A549 (cell line): ENCODE measurements at regions not wholly inside any gene's neighbourhood (a gene's known extent, or its start where the extent isn't known, plus 50 kb on each side); places are given as distances from the start of the nearest gene placed in this dataset.

ENCODE experiments used
- ATAC-seq, 2 experiments: fragments of 200-7000 bp in 1 of 2; fragments of >200 bp in 1 of 2; cut with Nextera tagmentation in 1 of 2; cut with Tn5 transposase in 1 of 2; 3 replicates each; pipeline versions ENCODE4 v1.8.0 to v1.9.1; 2018 to 2020; ENCODE audit warnings: mild to moderate bottlenecking in 1 of 2, moderate library complexity in 1 of 2
- CTCF ChIA-PET: fragments of 300-600 bp; sonication (Branson Sonifier 250); formaldehyde crosslinking; extraction: SDS; loops from one replicate; lab custom pipeline; 2021; ENCODE audit warnings: antibody characterized with exemption, inconsistent platforms; lab: Yijun Ruan, JAX
- POLR2A ChIA-PET: fragments of 350-600 bp; formaldehyde crosslinking; extraction: SDS; loops from one replicate; lab custom pipeline; 2021; ENCODE audit warnings: antibody characterized with exemption, inconsistent platforms; lab: Yijun Ruan, JAX
- DNase-seq, 2 experiments: peaks; one replicate each; pipeline versions ENCODE4 v3.0.0 to v3.0.0-alpha.2; 2011 to 2016; ENCODE audit warnings: low read depth in 1 of 2, low spot score in 1 of 2
- FAIRE-seq: peaks from 2 replicates; lab custom pipeline; 2011; peaks lifted over from hg19 to GRCh38; lab: Jason Lieb, UNC
- H3K27ac ChIP-seq, 2 experiments: fragments of >200 bp; sonication (Bioruptor Twin); formaldehyde crosslinking; 3 replicates each; pipeline ENCODE4 v1.5.1; 2016 to 2017
- H3K4me1 ChIP-seq: fragments of >200 bp; sonication (Bioruptor Twin); formaldehyde crosslinking; 3 replicates; pipeline ENCODE4 v1.6.1; 2016
- H3K4me2 ChIP-seq: fragments of >200 bp; sonication (Bioruptor Twin); formaldehyde crosslinking; 3 replicates; pipeline ENCODE4 v1.6.1; 2016
- H3K4me3 ChIP-seq: fragments of >200 bp; sonication (Bioruptor Twin); formaldehyde crosslinking; 3 replicates; pipeline ENCODE4 v1.5.1; 2016
- H3K9me3 ChIP-seq: fragments of >200 bp; sonication (Bioruptor Twin); formaldehyde crosslinking; 3 replicates; pipeline ENCODE4 v1.6.1; 2016
- ATOH8 ChIP-seq: fragments of 250-450 bp; sonication (Bioruptor Pico); IDR thresholded peaks from 2 replicates; pipeline ENCODE4 v1.5.0; 2020; ENCODE audit warnings: low read depth, mild to moderate bottlenecking, moderate library complexity
- BHLHE40 ChIP-seq: IDR thresholded peaks from 2 replicates; pipeline ENCODE4 v1.6.1; 2012; ENCODE audit warnings: low read depth, low read length, inconsistent platforms
- CBX2 ChIP-seq: fragments of 200-600 bp; sonication (generic); IDR thresholded peaks from 2 replicates; pipeline ENCODE4 v1.6.1; 2016; ENCODE audit warnings: low read depth, mild to moderate bottlenecking, borderline replicate concordance
- CTCF ChIP-seq: fragments of >200 bp; sonication (Bioruptor Twin); formaldehyde crosslinking; IDR thresholded peaks from 3 replicates; pipeline ENCODE4 v1.5.1; 2016
- EP300 ChIP-seq, 2 experiments: fragments of >200 bp; sonication (Bioruptor Twin); formaldehyde crosslinking; IDR thresholded peaks; 2 replicates in 1 of 2; 3 replicates in 1 of 2; pipeline ENCODE4 v1.6.1; 2016 to 2017
- FOXS1 ChIP-seq: fragments of 250-450 bp; sonication (Bioruptor Pico); IDR thresholded peaks from 2 replicates; pipeline ENCODE4 v1.5.0; 2020; ENCODE audit warnings: mild to moderate bottlenecking, moderate library complexity
- GATA3 ChIP-seq: IDR thresholded peaks from 2 replicates; pipeline ENCODE4 v1.6.1; 2012; ENCODE audit warnings: borderline replicate concordance
- HES2 ChIP-seq: fragments of >200 bp; sonication (Bioruptor Twin); formaldehyde crosslinking; IDR thresholded peaks from 2 replicates; pipeline ENCODE4 v1.6.1; 2016
- HEYL ChIP-seq: fragments of 250-450 bp; sonication (Bioruptor Pico); IDR thresholded peaks from 2 replicates; pipeline ENCODE4 v1.8.0; 2021; ENCODE audit warnings: mild to moderate bottlenecking, moderate library complexity
- HMGXB4 ChIP-seq: fragments of 250-450 bp; sonication (Bioruptor Pico); IDR thresholded peaks from 2 replicates; pipeline ENCODE4 v1.5.0; 2021; ENCODE audit warnings: mild to moderate bottlenecking, moderate library complexity, borderline replicate concordance
- HOXB13 ChIP-seq: fragments of 250-450 bp; sonication (Bioruptor Pico); IDR thresholded peaks from 2 replicates; pipeline ENCODE4 v1.5.0; 2020; ENCODE audit warnings: low read depth, mild to moderate bottlenecking, moderate library complexity
- HOXB5 ChIP-seq: fragments of 250-450 bp; sonication (Bioruptor Pico); IDR thresholded peaks from 2 replicates; pipeline ENCODE4 v1.5.0; 2020; ENCODE audit warnings: mild to moderate bottlenecking, moderate library complexity
- JUN ChIP-seq, 2 experiments: fragments of >200 bp; sonication (Bioruptor Twin); formaldehyde crosslinking; IDR thresholded peaks; 2 replicates in 1 of 2; 3 replicates in 1 of 2; pipeline ENCODE4 v1.6.1; 2016 to 2017
- MAFK ChIP-seq: fragments of 450-650 bp; IDR thresholded peaks from 2 replicates; pipeline ENCODE4 v1.6.1; 2014; ENCODE audit not compliant: partially characterized antibody
- MAX ChIP-seq: IDR thresholded peaks from 2 replicates; pipeline ENCODE4 v1.6.1; 2012
- MAZ ChIP-seq: fragments of 150-350 bp; IDR thresholded peaks from 2 replicates; pipeline ENCODE4 v1.6.1; 2014; ENCODE audit warnings: antibody characterized with exemption, low read depth, low read length, borderline replicate concordance
- MYC ChIP-seq: IDR thresholded peaks from 2 replicates; pipeline ENCODE4 v1.6.1; 2012; ENCODE audit warnings: mild to moderate bottlenecking, inconsistent platforms, low read length, improper control_type of control experiment, borderline replicate concordance
- NFE2L2 ChIP-seq: fragments of 150-350 bp; conservative IDR thresholded peaks from 2 replicates; pipeline ENCODE4 v1.6.1; 2014; ENCODE audit warnings: low read length
- NR3C1 ChIP-seq: fragments of >200 bp; sonication (Bioruptor Twin); formaldehyde crosslinking; IDR thresholded peaks from 3 replicates; pipeline ENCODE4 v1.6.1; 2017
- PBX3 ChIP-seq: IDR thresholded peaks from 2 replicates; pipeline ENCODE4 v1.6.1; 2012
- PHF8 ChIP-seq: fragments of 200-600 bp; sonication (generic); IDR thresholded peaks from 2 replicates; pipeline ENCODE4 v1.6.1; 2016; ENCODE audit warnings: low read depth, mild to moderate bottlenecking, antibody characterized with exemption, moderate library complexity, borderline replicate concordance
- RAD21 ChIP-seq, 2 experiments: fragments of >200 bp in 1 of 2; sonication (Bioruptor Twin) in 1 of 2; formaldehyde crosslinking in 1 of 2; IDR thresholded peaks in 1 of 2; conservative IDR thresholded peaks in 1 of 2; 2 replicates in 1 of 2; 3 replicates in 1 of 2; pipeline ENCODE4 v1.6.1; 2012 to 2018; ENCODE audit warnings: inconsistent platforms in 1 of 2
- RARB ChIP-seq: fragments of 250-450 bp; sonication (Bioruptor Pico); IDR thresholded peaks from 2 replicates; pipeline ENCODE4 v1.8.0; 2021; ENCODE audit warnings: mild to moderate bottlenecking, moderate library complexity
- RNF2 ChIP-seq: fragments of 200-600 bp; sonication (generic); IDR thresholded peaks from 2 replicates; pipeline ENCODE4 v1.6.1; 2016; ENCODE audit warnings: low read depth, mild to moderate bottlenecking, antibody characterized with exemption, moderate library complexity, borderline replicate concordance
- SREBF2 ChIP-seq: fragments of 450-650 bp; IDR thresholded peaks from 2 replicates; pipeline ENCODE4 v1.6.1; 2014; ENCODE audit warnings: mild to moderate bottlenecking, moderate library complexity
- TFCP2L1 ChIP-seq: fragments of 250-450 bp; sonication (Bioruptor Pico); IDR thresholded peaks from 2 replicates; pipeline ENCODE4 v1.5.0; 2021; ENCODE audit warnings: mild to moderate bottlenecking
- USF2 ChIP-seq: fragments of 450-650 bp; IDR thresholded peaks from 2 replicates; pipeline ENCODE4 v1.6.1; 2014; ENCODE audit warnings: antibody characterized with exemption
- ZFP36 ChIP-seq: fragments of 450-650 bp; IDR thresholded peaks from 2 replicates; pipeline ENCODE4 v1.6.1; 2014; ENCODE audit warnings: borderline replicate concordance; ENCODE audit not compliant: partially characterized antibody
- WGBS: methylation state at CpG from one replicate; pipeline ENCODE4 v1.1.6; 2017; ENCODE audit errors: missing lambda C conversion rate; 5-methylcytosine and 5-hydroxymethylcytosine counted together

- ATAC-seq (no peak), FAIRE-seq (no peak), DNase-seq (no peak)
- POLR2A ChIA-PET = no interaction called here
- no peak overlapping the region for H3K27ac ChIP-seq
- no peak overlapping the region for H3K4me3 ChIP-seq
- no peak overlapping the region for H3K4me2 ChIP-seq
- CTCF ChIA-PET = no interaction called here
- no peaks in the 10 kb centered on the region for H3K9me3 ChIP-seq
- no peak for TF ChIP-seq TFCP2L1
- no peak for TF ChIP-seq MAFK
- TF ChIP-seq HEYL (CRISPR knock-in tag) = no peak
- no peak for TF ChIP-seq CBX2
- no peak for TF ChIP-seq RARB (CRISPR knock-in tag)
- no peak for TF ChIP-seq JUN (IDR thresholded peaks at IDR 0.05)
- TF ChIP-seq CTCF = no peak
- TF ChIP-seq NFE2L2 = no peak
- TF ChIP-seq SREBF2 = no peak
- no peak for TF ChIP-seq PHF8
- TF ChIP-seq BHLHE40 = no peak
- TF ChIP-seq MAX = no peak
- TF ChIP-seq GATA3 = no peak
- no peaks in the 10 kb centered on the region for H3K4me1 ChIP-seq
- 92% methylated on average over 1 of the region's 1 CpG for WGBS
Measured at GRCh38 chr4:38360201-38360600, 303.8 kb upstream of the KLF3 start.

- WGBS = 56% methylated on average over 3 of the region's 3 CpGs
- Histone ChIP-seq H3K4me1 (peaks cover 3% of the 10 kb centered on the region; the same call in 1 of the 3 replicates), H3K27ac (no peak overlapping the region), H3K4me2 (no peak overlapping the region), H3K4me3 (no peak overlapping the region), H3K9me3 (no peaks in the 10 kb centered on the region)
- no peak for FAIRE-seq
- ChIA-PET CTCF (no interaction called here), POLR2A (no interaction called here)
- ATAC-seq = no peak
- no peak for DNase-seq
- TF ChIP-seq ATOH8 (CRISPR knock-in tag) (no peak), RNF2 (no peak), MAX (no peak), BHLHE40 (no peak), USF2 (no peak), MAZ (no peak), FOXS1 (CRISPR knock-in tag) (no peak), NR3C1 (no peak), ZFP36 (no peak), CTCF (no peak), EP300 (IDR thresholded peaks at IDR 0.05) (no peak), HMGXB4 (CRISPR knock-in tag) (no peak), RAD21 (conservative IDR thresholded peaks at IDR 0.05 in 1 of 2, IDR thresholded peaks at IDR 0.05 in 1 of 2) (no peak), MAFK (no peak), HES2 (no peak), HOXB13 (CRISPR knock-in tag) (no peak), MYC (no peak), HOXB5 (CRISPR knock-in tag) (no peak), PBX3 (no peak)
Measured at GRCh38 chr4:38364383-38364963, 299.5 kb upstream of the KLF3 start.
